GM12891 (cell line): ENCODE measurements at regions not wholly inside any gene's neighbourhood (a gene's known extent, or its start where the extent isn't known, plus 50 kb on each side); places are given as distances from the start of the nearest gene placed in this dataset.

Experiments
- PAX5 ChIP-seq: IDR thresholded peaks from 2 replicates; pipeline ENCODE4 v1.6.1; 2011; ENCODE audit warnings: low read length, moderate library complexity, mild to moderate bottlenecking; ENCODE audit not compliant: insufficient read depth, severe bottlenecking
- POLR2A ChIP-seq: IDR thresholded peaks from 2 replicates; pipeline ENCODE4 v1.6.1; 2011; ENCODE audit warnings: low read depth, low read length, control low read depth
- POLR2AphosphoS5 ChIP-seq: IDR thresholded peaks from 2 replicates; pipeline ENCODE4 v1.6.1; 2011; ENCODE audit warnings: low read depth, low read length, control low read depth
- POU2F2 ChIP-seq: IDR thresholded peaks from 2 replicates; pipeline ENCODE4 v1.6.1; 2011; ENCODE audit warnings: low read depth, mild to moderate bottlenecking, control low read depth, low read length, moderate library complexity
- TAF1 ChIP-seq: IDR thresholded peaks from 2 replicates; pipeline ENCODE4 v1.6.1; 2011; ENCODE audit warnings: low read depth, low read length, control low read depth

- TF ChIP-seq POLR2A (no peak), TAF1 (no peak), POLR2AphosphoS5 (no peak), PAX5 (no peak), POU2F2 (no peak)
These were observed 146.1 kb upstream of the ZEB2 start for GRCh38 chr2:144666032-144666431.
